ENCODE measurements at regions not wholly inside any gene's neighbourhood (a gene's known extent, or its start where the extent isn't known, plus 50 kb on each side); places are given as distances from the start of the nearest gene placed in this dataset.

GRCh38 chr16:65306300-65306699 lies 184.4 kb upstream of the CDH11 start:
- FAIRE-seq (no peak), DNase-seq (ENCODE audit: insufficient read length, low spot score) (no peak)
- no peak for TF ChIP-seq TAF1 (IDR thresholded peaks at IDR 0.05; ENCODE audit: low read depth, low read length)
- no peak for TF ChIP-seq PAX5 (IDR thresholded peaks at IDR 0.05; ENCODE audit: insufficient read depth, low read length, severe bottlenecking)
- no peak for TF ChIP-seq POLR2A (IDR thresholded peaks at IDR 0.05; ENCODE audit: low read depth, low read length)
- no peak for TF ChIP-seq POLR2AphosphoS5 (IDR thresholded peaks at IDR 0.05; ENCODE audit: low read depth, low read length)
- no peak for TF ChIP-seq SPI1 (IDR thresholded peaks at IDR 0.05; ENCODE audit: low read depth, low read length)
- TF ChIP-seq POU2F2 (IDR thresholded peaks at IDR 0.05; ENCODE audit: low read depth, low read length), result no peak

DNA sequence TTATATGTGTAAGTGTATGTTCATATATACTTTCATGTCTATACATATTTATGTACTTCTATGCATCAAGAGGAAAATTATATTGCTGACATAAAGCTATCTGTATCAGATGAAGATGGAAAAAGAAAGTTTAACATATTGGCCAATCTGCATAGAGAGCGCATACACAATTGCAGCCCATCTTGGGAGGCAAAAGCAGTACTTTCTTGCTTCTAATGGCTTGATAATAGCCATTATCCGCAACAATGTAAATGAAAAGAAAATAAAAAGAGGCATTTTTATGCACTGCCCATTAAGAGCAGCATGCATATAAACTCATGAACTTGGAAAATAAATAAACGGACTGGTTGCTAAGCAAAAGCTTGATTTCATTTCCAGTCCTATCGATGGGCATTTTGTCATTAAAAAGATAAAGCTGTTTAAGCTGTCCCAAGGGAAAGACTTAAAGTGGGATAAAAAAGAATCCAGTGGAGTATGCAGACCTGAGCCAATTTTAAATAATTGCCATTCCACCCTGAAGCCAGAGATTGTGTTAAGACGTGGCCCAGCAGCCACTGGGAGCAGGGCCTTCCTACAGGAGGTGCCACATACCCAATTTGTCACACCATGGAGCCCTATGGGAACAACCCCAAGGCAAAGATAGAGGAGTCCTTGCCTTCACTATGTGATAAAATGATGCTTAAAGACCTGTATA lies 183.6 kb upstream of the CDH11 start:
- TF ChIP-seq PAX5 (IDR thresholded peaks at IDR 0.05; ENCODE audit: insufficient read depth, low read length, severe bottlenecking) (no peak), POU2F2 (IDR thresholded peaks at IDR 0.05; ENCODE audit: low read depth, low read length) (no peak), TAF1 (IDR thresholded peaks at IDR 0.05; ENCODE audit: low read depth, low read length) (no peak), POLR2A (IDR thresholded peaks at IDR 0.05; ENCODE audit: low read depth, low read length) (no peak), POLR2AphosphoS5 (IDR thresholded peaks at IDR 0.05; ENCODE audit: low read depth, low read length) (no peak), SPI1 (IDR thresholded peaks at IDR 0.05; ENCODE audit: low read depth, low read length) (no peak)
- DNase-seq (ENCODE audit: insufficient read length, low spot score) (no peak), FAIRE-seq (no peak)

DNA sequence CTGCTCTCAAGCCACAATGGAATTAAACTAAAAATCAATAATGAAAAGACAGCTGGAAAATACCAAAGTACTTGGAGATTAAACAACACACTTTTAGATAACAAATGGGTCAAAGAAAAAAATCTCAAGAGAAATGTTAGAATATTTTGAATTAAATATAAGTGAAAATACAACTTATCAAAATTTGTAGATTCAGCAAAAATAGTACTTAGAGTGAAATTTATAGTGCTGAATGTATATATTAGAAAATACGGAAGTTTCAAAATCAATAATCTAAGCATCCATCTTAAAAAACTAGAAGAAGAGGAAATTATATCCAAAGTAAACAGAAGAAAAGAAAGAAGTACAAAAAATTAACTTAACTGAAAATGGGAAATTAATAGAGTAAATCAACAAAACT lies 179.2 kb upstream of the CDH11 start:
- FAIRE-seq (no peak), DNase-seq (ENCODE audit: insufficient read length, low spot score) (no peak)
- TF ChIP-seq POU2F2 (IDR thresholded peaks at IDR 0.05; ENCODE audit: low read depth, low read length) (no peak), TAF1 (IDR thresholded peaks at IDR 0.05; ENCODE audit: low read depth, low read length) (no peak)

DNA sequence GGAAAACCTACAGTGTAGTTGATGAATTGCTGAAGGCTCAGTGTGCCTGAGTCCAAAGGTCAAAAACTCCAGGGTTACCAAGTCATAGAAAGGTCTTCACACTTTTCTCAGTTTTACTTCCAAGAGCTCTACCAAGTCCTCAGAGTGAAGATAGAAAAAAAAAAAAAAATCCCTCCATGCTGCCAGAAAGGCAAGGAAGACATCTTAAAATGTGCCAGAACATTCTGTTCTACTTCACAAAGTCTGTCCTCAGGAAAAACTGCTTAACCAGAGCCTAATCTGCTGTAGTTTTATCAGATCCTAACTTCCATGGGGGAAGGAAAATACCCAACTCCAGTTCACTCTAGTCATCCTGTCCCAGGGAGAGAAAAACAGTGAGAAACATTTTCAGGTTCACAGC lies 175.6 kb upstream of the CDH11 start:
- no peak for FAIRE-seq
- no peak for DNase-seq (ENCODE audit: insufficient read length, low spot score)
- TF ChIP-seq SPI1 (IDR thresholded peaks at IDR 0.05; ENCODE audit: low read depth, low read length), result no peak
- no peak for TF ChIP-seq PAX5 (IDR thresholded peaks at IDR 0.05; ENCODE audit: insufficient read depth, low read length, severe bottlenecking)

DNA sequence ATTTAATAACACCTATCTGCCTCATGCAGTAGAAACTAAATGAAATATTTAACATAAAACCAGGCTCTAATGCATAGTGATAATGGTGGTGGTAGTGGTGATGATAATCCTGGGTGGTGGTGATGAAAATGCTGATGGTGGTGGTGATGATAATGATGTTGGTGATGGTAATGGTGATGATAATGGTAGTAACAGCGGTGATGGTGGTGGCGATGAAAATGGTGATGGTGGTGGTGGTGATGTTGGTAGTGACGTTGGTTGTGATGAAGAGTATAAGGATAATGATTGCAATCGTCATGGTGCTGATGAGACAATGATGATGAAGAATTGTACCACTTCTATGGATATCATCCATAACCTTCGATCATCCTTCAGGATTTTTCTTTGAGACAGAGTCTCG lies 173.7 kb upstream of the CDH11 start:
- TF ChIP-seq PAX5 (IDR thresholded peaks at IDR 0.05; ENCODE audit: insufficient read depth, low read length, severe bottlenecking) (no peak), POLR2A (IDR thresholded peaks at IDR 0.05; ENCODE audit: low read depth, low read length) (no peak), TAF1 (IDR thresholded peaks at IDR 0.05; ENCODE audit: low read depth, low read length) (no peak), POU2F2 (IDR thresholded peaks at IDR 0.05; ENCODE audit: low read depth, low read length) (no peak), POLR2AphosphoS5 (IDR thresholded peaks at IDR 0.05; ENCODE audit: low read depth, low read length) (no peak), SPI1 (IDR thresholded peaks at IDR 0.05; ENCODE audit: low read depth, low read length) (no peak)
- no peak for FAIRE-seq

DNA sequence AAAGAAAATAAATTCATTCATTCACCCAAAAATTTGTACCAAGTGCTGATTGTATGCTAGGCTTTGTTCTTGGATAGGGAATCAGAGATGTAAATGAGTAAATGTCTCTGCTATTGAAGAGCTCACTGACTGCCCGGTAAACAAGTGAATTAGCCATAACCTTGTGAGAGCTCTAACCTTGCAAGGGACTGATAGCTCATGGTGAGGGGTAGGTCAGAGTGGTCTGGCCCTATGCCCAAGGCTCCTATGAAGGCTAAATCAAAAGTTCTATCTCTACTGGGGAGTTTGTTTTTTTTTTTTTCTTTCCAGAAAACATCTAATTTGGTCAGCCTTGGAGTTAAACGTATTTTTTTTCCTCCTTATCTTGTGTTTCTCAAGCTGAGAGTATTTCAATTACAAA lies 172.8 kb upstream of the CDH11 start:
- DNase-seq (ENCODE audit: insufficient read length, low spot score) (no peak), FAIRE-seq (no peak)
- TF ChIP-seq PAX5 (IDR thresholded peaks at IDR 0.05; ENCODE audit: insufficient read depth, low read length, severe bottlenecking) (no peak), SPI1 (IDR thresholded peaks at IDR 0.05; ENCODE audit: low read depth, low read length) (no peak), POLR2AphosphoS5 (IDR thresholded peaks at IDR 0.05; ENCODE audit: low read depth, low read length) (no peak), POLR2A (IDR thresholded peaks at IDR 0.05; ENCODE audit: low read depth, low read length) (no peak), TAF1 (IDR thresholded peaks at IDR 0.05; ENCODE audit: low read depth, low read length) (no peak), POU2F2 (IDR thresholded peaks at IDR 0.05; ENCODE audit: low read depth, low read length) (no peak)

More for the DNA sequence above, 173.7 kb upstream of the CDH11 start:
- DNase-seq (ENCODE audit: insufficient read length, low spot score), result no peak

- no peak for TF ChIP-seq POLR2A (IDR thresholded peaks at IDR 0.05; ENCODE audit: low read depth, low read length)
- no peak for TF ChIP-seq TAF1 (IDR thresholded peaks at IDR 0.05; ENCODE audit: low read depth, low read length)
- TF ChIP-seq SPI1 (IDR thresholded peaks at IDR 0.05; ENCODE audit: low read depth, low read length), result no peak
- no peak for TF ChIP-seq POLR2AphosphoS5 (IDR thresholded peaks at IDR 0.05; ENCODE audit: low read depth, low read length)
- TF ChIP-seq POU2F2 (IDR thresholded peaks at IDR 0.05; ENCODE audit: low read depth, low read length), result no peak
- no peak for TF ChIP-seq PAX5 (IDR thresholded peaks at IDR 0.05; ENCODE audit: insufficient read depth, low read length, severe bottlenecking)
- FAIRE-seq, result no peak
- DNase-seq (ENCODE audit: insufficient read length, low spot score), result no peak
These were observed 172.3 kb upstream of the CDH11 start for GRCh38 chr16:65294165-65294564.

GRCh38 chr16:65289022-65289421 lies 167.2 kb upstream of the CDH11 start:
- no peak for TF ChIP-seq PAX5 (IDR thresholded peaks at IDR 0.05; ENCODE audit: insufficient read depth, low read length, severe bottlenecking)
- TF ChIP-seq TAF1 (IDR thresholded peaks at IDR 0.05; ENCODE audit: low read depth, low read length), result no peak
- no peak for TF ChIP-seq POLR2AphosphoS5 (IDR thresholded peaks at IDR 0.05; ENCODE audit: low read depth, low read length)
- FAIRE-seq (no peak), DNase-seq (ENCODE audit: insufficient read length, low spot score) (no peak)

- TF ChIP-seq POU2F2 (IDR thresholded peaks at IDR 0.05; ENCODE audit: low read depth, low read length) (no peak), POLR2A (IDR thresholded peaks at IDR 0.05; ENCODE audit: low read depth, low read length) (no peak), POLR2AphosphoS5 (IDR thresholded peaks at IDR 0.05; ENCODE audit: low read depth, low read length) (no peak), SPI1 (IDR thresholded peaks at IDR 0.05; ENCODE audit: low read depth, low read length) (no peak), PAX5 (IDR thresholded peaks at IDR 0.05; ENCODE audit: insufficient read depth, low read length, severe bottlenecking) (no peak), TAF1 (IDR thresholded peaks at IDR 0.05; ENCODE audit: low read depth, low read length) (no peak)
- FAIRE-seq, result no peak
- no peak for DNase-seq (ENCODE audit: insufficient read length, low spot score)
These were observed 165.4 kb upstream of the CDH11 start for GRCh38 chr16:65287307-65287706.
